HCT116 (cell line): ENCODE measurements at regions not wholly inside any gene's neighbourhood (a gene's known extent, or its start where the extent isn't known, plus 50 kb on each side); places are given as distances from the start of the nearest gene placed in this dataset.

Experiments
- CBX3 ChIP-seq: IDR thresholded peaks from 2 replicates; pipeline ENCODE4 v1.6.1; 2012; ENCODE audit warnings: low read depth
- YY1 ChIP-seq: IDR thresholded peaks from 2 replicates; pipeline ENCODE4 v1.6.1; 2011; ENCODE audit warnings: low read length, low read depth, moderate library complexity, mild to moderate bottlenecking; ENCODE audit not compliant: insufficient replicate concordance; ENCODE audit errors: extremely low read depth

DNA sequence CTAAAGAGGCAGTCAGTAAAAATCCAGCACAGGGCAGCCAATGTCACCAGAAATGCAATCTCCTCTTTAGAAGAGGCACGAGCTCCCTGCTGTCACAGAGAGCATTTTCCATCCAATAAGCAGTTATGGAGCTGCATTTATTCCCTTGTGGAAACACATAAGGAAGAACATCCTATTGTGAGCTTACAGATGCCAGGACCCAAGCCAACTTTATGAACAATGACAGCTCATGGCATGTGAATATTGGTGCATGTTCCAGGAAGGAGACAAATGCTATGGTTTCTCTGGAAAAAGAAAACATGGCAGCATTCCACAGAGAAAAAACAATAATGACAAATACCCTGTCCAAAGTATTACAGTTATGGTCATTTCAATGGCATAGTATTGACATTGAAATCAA lies 955.6 kb downstream of the UQCRFS1 start:
- TF ChIP-seq YY1 (no peak), CBX3 (no peak)
